Vagina (tissue), 2 donors: ENCODE measurements at regions not wholly inside any gene's neighbourhood (a gene's known extent, or its start where the extent isn't known, plus 50 kb on each side); places are given as distances from the start of the nearest gene placed in this dataset.

Experiments used
- POLR2A ChIP-seq, 2 donors: fragments of 450-650 bp; IDR thresholded peaks; one replicate each; pipeline ENCODE4 v1.6.1; 2017; ENCODE audit warnings: antibody characterized with exemption in 2 of 2, mild to moderate bottlenecking in 2 of 2, moderate library complexity in 2 of 2
- TF ChIP-seq, protein P1 (sequence below), 3 experiments: fragments of 450-650 bp in 2 of 3; fragments of 200-600 bp in 1 of 3; sonication (generic) in 1 of 3; IDR thresholded peaks; one replicate each; pipeline ENCODE4 v1.5.1; 2017 to 2019; ENCODE audit warnings: antibody characterized with exemption in 3 of 3, mild to moderate bottlenecking in 2 of 3, moderate library complexity in 2 of 3

DNA sequence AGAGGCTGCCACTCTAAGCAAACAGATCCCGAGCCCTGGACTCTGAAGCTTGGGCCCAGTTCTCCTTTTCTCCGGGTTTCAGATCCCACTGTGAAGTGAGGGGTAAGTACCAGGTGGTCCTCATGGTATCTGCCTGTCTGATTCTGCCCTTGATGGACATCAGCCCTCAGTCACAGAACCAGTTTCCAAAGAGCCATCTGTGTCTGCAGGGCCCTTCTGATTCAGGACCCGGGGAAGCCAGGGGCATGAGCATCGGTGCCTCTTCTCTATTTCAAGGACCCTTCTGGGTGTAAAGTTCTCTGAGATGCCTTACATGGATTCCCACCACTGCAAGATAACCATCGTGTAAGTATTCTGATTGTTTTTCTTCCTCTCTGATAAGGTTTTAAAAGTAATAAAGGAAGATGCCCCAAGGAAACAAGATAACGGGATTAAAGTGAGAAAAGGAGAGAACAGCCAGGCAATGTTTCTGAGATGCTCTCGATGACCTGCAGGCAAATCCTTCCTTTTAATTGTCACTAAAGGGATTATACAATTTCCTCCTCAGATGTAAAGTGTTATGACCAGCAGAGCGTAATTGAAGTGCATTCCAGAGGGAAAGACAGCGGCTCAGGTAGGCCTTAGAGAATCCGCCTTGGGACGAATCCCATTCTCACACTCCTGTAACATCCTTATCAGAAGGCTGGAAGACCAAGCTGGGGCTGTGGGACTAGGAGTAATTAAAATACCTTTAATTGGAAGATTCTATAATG lies 924.3 kb downstream of the TBC1D22A start:
- TF ChIP-seq, protein P1, sequence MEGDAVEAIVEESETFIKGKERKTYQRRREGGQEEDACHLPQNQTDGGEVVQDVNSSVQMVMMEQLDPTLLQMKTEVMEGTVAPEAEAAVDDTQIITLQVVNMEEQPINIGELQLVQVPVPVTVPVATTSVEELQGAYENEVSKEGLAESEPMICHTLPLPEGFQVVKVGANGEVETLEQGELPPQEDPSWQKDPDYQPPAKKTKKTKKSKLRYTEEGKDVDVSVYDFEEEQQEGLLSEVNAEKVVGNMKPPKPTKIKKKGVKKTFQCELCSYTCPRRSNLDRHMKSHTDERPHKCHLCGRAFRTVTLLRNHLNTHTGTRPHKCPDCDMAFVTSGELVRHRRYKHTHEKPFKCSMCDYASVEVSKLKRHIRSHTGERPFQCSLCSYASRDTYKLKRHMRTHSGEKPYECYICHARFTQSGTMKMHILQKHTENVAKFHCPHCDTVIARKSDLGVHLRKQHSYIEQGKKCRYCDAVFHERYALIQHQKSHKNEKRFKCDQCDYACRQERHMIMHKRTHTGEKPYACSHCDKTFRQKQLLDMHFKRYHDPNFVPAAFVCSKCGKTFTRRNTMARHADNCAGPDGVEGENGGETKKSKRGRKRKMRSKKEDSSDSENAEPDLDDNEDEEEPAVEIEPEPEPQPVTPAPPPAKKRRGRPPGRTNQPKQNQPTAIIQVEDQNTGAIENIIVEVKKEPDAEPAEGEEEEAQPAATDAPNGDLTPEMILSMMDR (IDR thresholded peaks at IDR 0.05), result no peak
- no peak for TF ChIP-seq POLR2A (IDR thresholded peaks at IDR 0.05)
